BE2C (cell line): ENCODE measurements at regions not wholly inside any gene's neighbourhood (a gene's known extent, or its start where the extent isn't known, plus 50 kb on each side); places are given as distances from the start of the nearest gene placed in this dataset.

ENCODE experiments used
- DNase-seq: peaks from one replicate; pipeline ENCODE4 v3.0.0-alpha.2; 2020
- H3K27me3 ChIP-seq: fragments of 250-450 bp; sonication (Bioruptor Pico); 2 replicates; pipeline ENCODE4 v1.5.1; 2020; ENCODE audit warnings: mild to moderate bottlenecking
- H3K36me3 ChIP-seq: fragments of 250-450 bp; sonication (Bioruptor Pico); 2 replicates; pipeline ENCODE4 v1.5.1; 2020; ENCODE audit warnings: mild to moderate bottlenecking
- H3K4me1 ChIP-seq: fragments of 250-450 bp; sonication (Bioruptor Pico); 2 replicates; pipeline ENCODE4 v1.5.1; 2020
- H3K4me3 ChIP-seq: 2 replicates; pipeline ENCODE4 v1.5.1; 2011; ENCODE audit warnings: low read depth, low read length
- H3K9me3 ChIP-seq: fragments of 250-450 bp; sonication (Bioruptor Pico); 2 replicates; pipeline ENCODE4 v1.5.1; 2020
- TF ChIP-seq, protein P1 (sequence below): IDR thresholded peaks from 2 replicates; pipeline ENCODE4 v1.5.1; 2012; ENCODE audit warnings: mild to moderate bottlenecking, low read depth, low read length

DNA sequence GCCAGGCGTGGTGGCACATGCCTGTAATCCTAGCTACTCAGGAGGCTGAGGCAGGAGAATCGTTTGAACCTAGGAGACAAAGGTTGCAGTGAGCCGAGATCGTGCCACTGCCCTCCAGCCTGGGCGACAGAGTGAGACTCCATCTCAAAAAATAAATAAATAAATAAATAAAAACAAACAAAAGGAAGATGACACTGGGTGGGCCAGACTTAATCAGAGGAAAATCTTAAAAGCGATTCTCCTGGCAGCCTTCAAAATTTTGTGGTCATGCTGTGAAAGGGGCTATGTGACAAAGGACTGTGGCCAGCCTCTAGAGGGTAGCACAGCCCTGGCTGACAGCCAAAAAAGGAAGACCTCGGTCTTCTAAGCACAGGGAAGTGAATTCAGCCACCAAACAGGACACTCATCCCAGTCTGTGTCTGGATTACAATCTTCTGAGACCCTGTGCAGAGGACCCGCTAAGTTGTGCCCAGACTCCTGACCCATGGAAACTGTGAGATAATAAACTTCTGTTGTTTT, 391.1 kb downstream of the CNTNAP4 start:
- no peaks in the 10 kb centered on the region for H3K27me3 ChIP-seq
- H3K9me3 ChIP-seq, result no peaks in the 10 kb centered on the region
- no peaks in the 10 kb centered on the region for H3K4me1 ChIP-seq
- DNase-seq, result peak; percentile 39
- H3K4me3 ChIP-seq, result no peak overlapping the region
- TF ChIP-seq, protein P1, sequence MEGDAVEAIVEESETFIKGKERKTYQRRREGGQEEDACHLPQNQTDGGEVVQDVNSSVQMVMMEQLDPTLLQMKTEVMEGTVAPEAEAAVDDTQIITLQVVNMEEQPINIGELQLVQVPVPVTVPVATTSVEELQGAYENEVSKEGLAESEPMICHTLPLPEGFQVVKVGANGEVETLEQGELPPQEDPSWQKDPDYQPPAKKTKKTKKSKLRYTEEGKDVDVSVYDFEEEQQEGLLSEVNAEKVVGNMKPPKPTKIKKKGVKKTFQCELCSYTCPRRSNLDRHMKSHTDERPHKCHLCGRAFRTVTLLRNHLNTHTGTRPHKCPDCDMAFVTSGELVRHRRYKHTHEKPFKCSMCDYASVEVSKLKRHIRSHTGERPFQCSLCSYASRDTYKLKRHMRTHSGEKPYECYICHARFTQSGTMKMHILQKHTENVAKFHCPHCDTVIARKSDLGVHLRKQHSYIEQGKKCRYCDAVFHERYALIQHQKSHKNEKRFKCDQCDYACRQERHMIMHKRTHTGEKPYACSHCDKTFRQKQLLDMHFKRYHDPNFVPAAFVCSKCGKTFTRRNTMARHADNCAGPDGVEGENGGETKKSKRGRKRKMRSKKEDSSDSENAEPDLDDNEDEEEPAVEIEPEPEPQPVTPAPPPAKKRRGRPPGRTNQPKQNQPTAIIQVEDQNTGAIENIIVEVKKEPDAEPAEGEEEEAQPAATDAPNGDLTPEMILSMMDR, result peak; percentile 44
- H3K36me3 ChIP-seq, result no peaks in the 10 kb centered on the region

- no peak overlapping the region for H3K4me3 ChIP-seq
- TF ChIP-seq, protein P1, result no peak
- no peak for DNase-seq
- no peaks in the 10 kb centered on the region for H3K36me3 ChIP-seq
- no peaks in the 10 kb centered on the region for H3K27me3 ChIP-seq
- H3K9me3 ChIP-seq, result no peaks in the 10 kb centered on the region
- H3K4me1 ChIP-seq, result no peaks in the 10 kb centered on the region
These were observed 392.1 kb downstream of the CNTNAP4 start for GRCh38 chr16:76669288-76669687.

GRCh38 chr16:76670125-76670857, 393.1 kb downstream of the CNTNAP4 start:
- no peak overlapping the region for H3K4me3 ChIP-seq
- H3K4me1 ChIP-seq, result no peaks in the 10 kb centered on the region
- DNase-seq, result no peak
- no peaks in the 10 kb centered on the region for H3K9me3 ChIP-seq
- no peaks in the 10 kb centered on the region for H3K27me3 ChIP-seq
- H3K36me3 ChIP-seq, result no peaks in the 10 kb centered on the region
- TF ChIP-seq, protein P1, result no peak

DNA sequence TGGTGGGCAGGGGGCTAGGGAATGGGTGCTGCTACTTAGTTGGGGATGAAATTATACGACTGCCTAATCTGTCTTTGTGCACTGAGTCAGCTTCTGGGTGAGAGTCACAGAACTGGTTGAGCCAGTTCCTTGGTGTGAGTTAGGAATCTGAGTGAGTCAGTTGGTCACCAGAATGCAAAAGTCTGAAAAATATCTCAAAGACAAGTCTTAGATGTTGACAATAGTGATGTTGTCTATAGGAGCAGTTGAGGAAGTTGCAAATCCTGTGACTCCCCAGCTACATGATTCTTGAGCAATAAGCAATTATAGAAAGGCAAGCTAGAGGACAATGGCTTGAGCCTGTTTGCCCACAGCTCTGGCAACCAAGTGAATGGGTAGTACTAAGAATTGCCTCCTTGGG, 399.2 kb downstream of the CNTNAP4 start:
- no peak for DNase-seq
- H3K4me3 ChIP-seq, result no peak overlapping the region
- H3K36me3 ChIP-seq, result no peaks in the 10 kb centered on the region
- no peaks in the 10 kb centered on the region for H3K4me1 ChIP-seq
- no peaks in the 10 kb centered on the region for H3K27me3 ChIP-seq
- no peaks in the 10 kb centered on the region for H3K9me3 ChIP-seq
- TF ChIP-seq, protein P1, result no peak

- Histone ChIP-seq H3K36me3 (no peaks in the 10 kb centered on the region), H3K4me3 (no peak overlapping the region), H3K9me3 (no peaks in the 10 kb centered on the region), H3K4me1 (no peaks in the 10 kb centered on the region), H3K27me3 (no peaks in the 10 kb centered on the region)
- TF ChIP-seq, protein P1, result no peak
- no peak for DNase-seq
These were observed 404.1 kb downstream of the CNTNAP4 start for GRCh38 chr16:76681296-76681695.

- TF ChIP-seq, protein P1, result no peak
- no peaks in the 10 kb centered on the region for H3K9me3 ChIP-seq
- DNase-seq, result no peak
- no peaks in the 10 kb centered on the region for H3K36me3 ChIP-seq
- H3K27me3 ChIP-seq, result no peaks in the 10 kb centered on the region
- no peaks in the 10 kb centered on the region for H3K4me1 ChIP-seq
- no peak overlapping the region for H3K4me3 ChIP-seq
These were observed 405.9 kb downstream of the CNTNAP4 start for GRCh38 chr16:76683051-76683450.
